Endothelial cell of umbilical vein (primary cell): ENCODE measurements at regions not wholly inside any gene's neighbourhood (a gene's known extent, or its start where the extent isn't known, plus 50 kb on each side); places are given as distances from the start of the nearest gene placed in this dataset.

Experiments used
- BruUV-seq: library from RNA; stranded (reverse); fragments of 400-500 nt; replicated peaks from 2 replicates; lab custom pipeline; 2021; lab: Mats Ljungman, UMichigan
- CTCF ChIA-PET: fragments of 300-600, 350-600 bp; sonication (Branson Sonifier 250); formaldehyde crosslinking; loops from one replicate; lab custom pipeline; 2021; ENCODE audit warnings: antibody characterized with exemption, inconsistent platforms; lab: Charles Lee
- POLR2A ChIA-PET: fragments of 300-600, 350-600 bp; sonication (Branson Sonifier 250); formaldehyde crosslinking; loops from one replicate; lab custom pipeline; 2021; ENCODE audit warnings: antibody characterized with exemption, inconsistent platforms; lab: Charles Lee
- DNase-seq: peaks from one replicate; pipeline ENCODE4 v3.0.0-alpha.2; 2011; ENCODE audit warnings: low read depth, low spot score
- FAIRE-seq: peaks from 2 replicates; lab custom pipeline; 2011; peaks lifted over from hg19 to GRCh38; lab: Jason Lieb, UNC
- H2AFZ ChIP-seq: 2 replicates; pipeline ENCODE4 v1.6.0; 2012; ENCODE audit warnings: low read depth, low read length, control low read depth, inconsistent platforms
- H3K27ac ChIP-seq: 2 replicates; pipeline ENCODE4 v1.5.1; 2011; ENCODE audit warnings: low read depth, mild to moderate bottlenecking, control low read depth, low read length, moderate library complexity; ENCODE audit not compliant: insufficient read depth
- H3K27me3 ChIP-seq, 2 experiments: 2 replicates each; pipeline versions ENCODE4 v1.6.0 to v1.6.1; 2011; ENCODE audit warnings: low read length in 2 of 2, mixed read lengths in 1 of 2; ENCODE audit not compliant: control insufficient read depth in 2 of 2, insufficient read depth in 2 of 2
- H3K36me3 ChIP-seq, 2 experiments: 2 replicates in 1 of 2; 3 replicates in 1 of 2; pipeline ENCODE4 v1.5.1; 2011; ENCODE audit warnings: low read length in 2 of 2, mild to moderate bottlenecking in 1 of 2, moderate library complexity in 1 of 2; ENCODE audit not compliant: control insufficient read depth in 2 of 2, insufficient read depth in 2 of 2; ENCODE audit errors: extremely low read depth in 1 of 2
- H3K4me1 ChIP-seq: 3 replicates; pipeline ENCODE4 v1.5.1; 2011; ENCODE audit warnings: mild to moderate bottlenecking, low read length; ENCODE audit not compliant: control insufficient read depth, insufficient read depth; ENCODE audit errors: extremely low read depth
- H3K4me2 ChIP-seq: 2 replicates; pipeline ENCODE4 v1.6.1; 2011; ENCODE audit warnings: low read length, control low read depth, mixed read lengths; ENCODE audit not compliant: insufficient read depth
- H3K4me3 ChIP-seq, 3 experiments: fragments of 200-600 bp in 1 of 3; sonication (generic), shearing (Covaris generic) in 1 of 3; replicated peaks in 1 of 3; 2 replicates each; pipeline ENCODE4 v1.5.1; 2011 to 2016; ENCODE audit warnings: control low read depth in 3 of 3, low read length in 3 of 3, mild to moderate bottlenecking in 2 of 3, inconsistent platforms in 1 of 3, low read depth in 1 of 3, moderate library complexity in 1 of 3; ENCODE audit not compliant: insufficient read depth in 1 of 3
- H3K79me2 ChIP-seq: 2 replicates; pipeline ENCODE4 v1.6.0; 2012; ENCODE audit warnings: low read length, inconsistent platforms; ENCODE audit not compliant: control insufficient read depth, insufficient read depth
- H3K9ac ChIP-seq: replicated peaks from 2 replicates; pipeline ENCODE3; 2011; ENCODE audit warnings: low read length, control low read depth; ENCODE audit not compliant: insufficient read depth; ENCODE audit errors: extremely low read depth
- H3K9me1 ChIP-seq: replicated peaks from 3 replicates; pipeline ENCODE4 v1.6.0; 2011; ENCODE audit warnings: mild to moderate bottlenecking, low read length; ENCODE audit not compliant: control insufficient read depth, insufficient read depth; ENCODE audit errors: extremely low read depth
- H3K9me3 ChIP-seq: replicated peaks from 2 replicates; pipeline ENCODE4 v1.5.1; 2012; ENCODE audit warnings: low read length, inconsistent platforms; ENCODE audit not compliant: control insufficient read depth, insufficient read depth
- H4K20me1 ChIP-seq: replicated peaks from 2 replicates; pipeline ENCODE3; 2011; ENCODE audit warnings: mild to moderate bottlenecking, low read length; ENCODE audit not compliant: control insufficient read depth, insufficient read depth; ENCODE audit errors: extremely low read depth
- EZH2 ChIP-seq: IDR thresholded peaks from 2 replicates; pipeline ENCODE4 v1.6.1; 2012; ENCODE audit warnings: borderline replicate concordance, low read depth, mild to moderate bottlenecking, moderate library complexity, low read length, inconsistent platforms; ENCODE audit not compliant: severe bottlenecking
- FOS ChIP-seq: IDR thresholded peaks from 2 replicates; pipeline ENCODE4 v1.6.1; 2011; ENCODE audit warnings: mild to moderate bottlenecking, low read length, moderate library complexity, borderline replicate concordance; ENCODE audit not compliant: insufficient read depth
- GATA2 ChIP-seq: IDR thresholded peaks from 2 replicates; pipeline ENCODE4 v1.7.0; 2011; ENCODE audit warnings: low read depth, mild to moderate bottlenecking, moderate library complexity, mixed read lengths, low read length; ENCODE audit not compliant: insufficient read length, insufficient read depth
- JUN ChIP-seq: IDR thresholded peaks from 2 replicates; pipeline ENCODE4 v1.6.1; 2011; ENCODE audit warnings: borderline replicate concordance, low read depth; ENCODE audit not compliant: insufficient read length, insufficient read depth
- MAX ChIP-seq: IDR thresholded peaks from 2 replicates; pipeline ENCODE4 v1.6.1; 2011; ENCODE audit not compliant: insufficient read depth, insufficient read length
- MYC ChIP-seq: IDR thresholded peaks from one replicate; pipeline ENCODE4 v1.6.1; 2011; ENCODE audit warnings: mild to moderate bottlenecking, low read depth, low read length
- POLR2A ChIP-seq: IDR thresholded peaks from 2 replicates; pipeline ENCODE4 v1.6.1; 2012; ENCODE audit warnings: low read depth, mild to moderate bottlenecking, control low read depth, low read length
- POLR2AphosphoS5 ChIP-seq: IDR thresholded peaks from 2 replicates; pipeline ENCODE4 v1.6.1; 2012; ENCODE audit warnings: low read depth, mild to moderate bottlenecking, control low read depth, low read length, moderate library complexity; ENCODE audit not compliant: insufficient read depth
- dilution Hi-C: fragments of 300-500 bp; cut with MboI; formaldehyde crosslinking; loops from one replicate; pipeline ENCODE4 v1.15.0; 2019; ENCODE audit warnings: low sequenced_read_pairs; ENCODE audit not compliant: extremely low pct_ligation_motif_present
- intact Hi-C: fragments of 100-400 bp; cut with micrococcal nuclease; formaldehyde crosslinking; loops from one replicate; pipeline ENCODE4 v1.10.0; 2022
- TF ChIP-seq, protein P1 (sequence below), 2 donors: IDR thresholded peaks; 1 replicate in 1 of 2; 2 replicates in 1 of 2; pipeline ENCODE4 v1.5.1; 2011; ENCODE audit warnings: low read length in 2 of 2, mild to moderate bottlenecking in 2 of 2, moderate library complexity in 2 of 2, control low read depth in 1 of 2, inconsistent platforms in 1 of 2, low read depth in 1 of 2; ENCODE audit not compliant: insufficient read depth in 1 of 2; ENCODE audit errors: extremely low read depth in 1 of 2

DNA sequence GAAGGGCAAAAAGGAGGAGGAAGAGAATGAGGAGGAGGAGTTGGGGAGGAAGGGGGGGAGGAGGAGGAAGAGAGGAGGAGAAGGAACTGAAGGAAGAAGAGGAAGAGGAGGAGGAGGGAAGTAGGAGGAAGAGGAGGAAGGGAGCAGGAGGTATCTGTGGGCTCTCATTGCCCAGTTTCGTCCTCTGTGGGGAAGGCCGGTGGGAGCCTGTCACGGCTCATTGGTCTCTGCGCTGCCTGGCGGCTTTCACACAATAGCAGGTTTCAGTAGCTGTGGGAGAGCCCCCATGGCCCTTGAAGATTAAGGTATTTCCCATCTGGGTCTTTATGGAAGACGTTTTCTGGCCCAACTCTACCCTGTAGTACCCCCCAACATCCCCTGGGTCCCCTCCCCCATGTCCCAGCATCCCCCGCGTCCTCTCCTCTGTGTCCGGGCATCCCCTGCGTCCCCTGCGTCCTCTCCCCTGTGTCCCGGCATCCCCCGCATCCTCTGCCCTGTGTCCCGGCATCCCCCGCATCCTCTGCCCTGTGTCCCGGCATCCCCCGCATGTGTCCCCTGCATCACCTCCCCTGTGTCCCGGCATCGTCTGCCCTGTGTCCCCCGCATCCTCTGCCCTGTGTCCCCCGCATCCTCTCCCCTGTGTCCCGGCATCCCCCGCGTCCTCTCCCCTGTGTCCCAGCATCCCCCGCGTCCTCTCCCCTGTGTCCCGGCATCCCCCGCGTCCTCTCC is 278.2 kb upstream of the SFSWAP start:
- Histone ChIP-seq H3K27me3 (no peaks in the 10 kb centered on the region), H3K9me3 (no peaks in the 10 kb centered on the region), H3K36me3 (no peaks in the 10 kb centered on the region), H3K4me3 (no peak overlapping the region), H2AFZ (no peak overlapping the region), H4K20me1 (no peaks in the 10 kb centered on the region), H3K27ac (no peak overlapping the region), H3K9ac (no peak overlapping the region), H3K9me1 (no peaks in the 10 kb centered on the region), H3K79me2 (no peaks in the 10 kb centered on the region), H3K4me1 (no peaks in the 10 kb centered on the region), H3K4me2 (no peak overlapping the region)
- DNase-seq = no peak
- CTCF ChIA-PET = no interaction called here
- dilution Hi-C loops = no loop called here
- no peak for TF ChIP-seq GATA2
- no peak for TF ChIP-seq MYC
- no peak for TF ChIP-seq POLR2A
- no peak for TF ChIP-seq FOS
- TF ChIP-seq, protein P1, sequence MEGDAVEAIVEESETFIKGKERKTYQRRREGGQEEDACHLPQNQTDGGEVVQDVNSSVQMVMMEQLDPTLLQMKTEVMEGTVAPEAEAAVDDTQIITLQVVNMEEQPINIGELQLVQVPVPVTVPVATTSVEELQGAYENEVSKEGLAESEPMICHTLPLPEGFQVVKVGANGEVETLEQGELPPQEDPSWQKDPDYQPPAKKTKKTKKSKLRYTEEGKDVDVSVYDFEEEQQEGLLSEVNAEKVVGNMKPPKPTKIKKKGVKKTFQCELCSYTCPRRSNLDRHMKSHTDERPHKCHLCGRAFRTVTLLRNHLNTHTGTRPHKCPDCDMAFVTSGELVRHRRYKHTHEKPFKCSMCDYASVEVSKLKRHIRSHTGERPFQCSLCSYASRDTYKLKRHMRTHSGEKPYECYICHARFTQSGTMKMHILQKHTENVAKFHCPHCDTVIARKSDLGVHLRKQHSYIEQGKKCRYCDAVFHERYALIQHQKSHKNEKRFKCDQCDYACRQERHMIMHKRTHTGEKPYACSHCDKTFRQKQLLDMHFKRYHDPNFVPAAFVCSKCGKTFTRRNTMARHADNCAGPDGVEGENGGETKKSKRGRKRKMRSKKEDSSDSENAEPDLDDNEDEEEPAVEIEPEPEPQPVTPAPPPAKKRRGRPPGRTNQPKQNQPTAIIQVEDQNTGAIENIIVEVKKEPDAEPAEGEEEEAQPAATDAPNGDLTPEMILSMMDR (IDR thresholded peaks at IDR 0.05; ENCODE audit: extremely low read depth in 1 of 2, insufficient read depth in 1 of 2, low read depth in 1 of 2, low read length in 2 of 2) = no peak
- TF ChIP-seq EZH2 = no peak
- TF ChIP-seq JUN = no peak
- no peak for TF ChIP-seq MAX
- no peak for TF ChIP-seq POLR2AphosphoS5
- no TSS peak for BruUV-seq
- intact Hi-C loops = no loop called here
- no peak for FAIRE-seq
- POLR2A ChIA-PET = no interaction called here
